CD4-positive, alpha-beta T cell treated with Interleukin-17A for 4 hours (primary cell): ENCODE measurements at regions not wholly inside any gene's neighbourhood (a gene's known extent, or its start where the extent isn't known, plus 50 kb on each side); places are given as distances from the start of the nearest gene placed in this dataset.

Experiments
- DNase-seq: peaks from one replicate; pipeline ENCODE4 v3.0.0-alpha.2; 2020; ENCODE audit warnings: mixed read lengths

- no peak for DNase-seq
Measured at GRCh38 chrX:109934935-109935334, 68.0 kb upstream of the TMEM164 start.

- no peak for DNase-seq
Measured at GRCh38 chrX:109936114-109936513, 66.8 kb upstream of the TMEM164 start.

GRCh38 chrX:109936598-109936997 is 66.3 kb upstream of the TMEM164 start:
- DNase-seq, result no peak

DNA sequence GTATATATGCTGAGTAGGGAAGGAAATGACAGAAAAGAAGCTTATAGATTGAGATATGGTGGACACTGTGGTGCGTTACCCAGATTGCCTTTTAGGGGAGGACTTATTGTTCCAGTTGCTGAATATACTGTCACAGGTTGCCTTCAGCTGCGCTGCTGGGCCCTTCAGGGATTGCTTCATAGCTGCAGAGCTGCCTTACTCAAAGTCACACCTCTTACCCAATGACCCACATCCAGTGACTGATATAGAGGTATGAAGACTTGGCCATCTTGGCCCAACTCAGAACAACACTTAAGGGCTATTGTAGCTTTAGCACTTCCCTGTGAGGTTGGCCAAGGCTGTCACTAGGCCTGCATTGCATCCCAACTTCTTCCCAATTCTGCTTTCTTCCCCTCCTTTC is 63.4 kb upstream of the TMEM164 start:
- DNase-seq, result no peak

GRCh38 chrX:109940411-109940810 is 62.5 kb upstream of the TMEM164 start:
- no peak for DNase-seq

- no peak for DNase-seq
Measured at GRCh38 chrX:109943092-109943739, 59.7 kb upstream of the TMEM164 start.

GRCh38 chrX:109943740-109944092 is 59.2 kb upstream of the TMEM164 start:
- no peak for DNase-seq

- no peak for DNase-seq
Measured at GRCh38 chrX:109952050-109952449, 50.9 kb upstream of the TMEM164 start.

DNA sequence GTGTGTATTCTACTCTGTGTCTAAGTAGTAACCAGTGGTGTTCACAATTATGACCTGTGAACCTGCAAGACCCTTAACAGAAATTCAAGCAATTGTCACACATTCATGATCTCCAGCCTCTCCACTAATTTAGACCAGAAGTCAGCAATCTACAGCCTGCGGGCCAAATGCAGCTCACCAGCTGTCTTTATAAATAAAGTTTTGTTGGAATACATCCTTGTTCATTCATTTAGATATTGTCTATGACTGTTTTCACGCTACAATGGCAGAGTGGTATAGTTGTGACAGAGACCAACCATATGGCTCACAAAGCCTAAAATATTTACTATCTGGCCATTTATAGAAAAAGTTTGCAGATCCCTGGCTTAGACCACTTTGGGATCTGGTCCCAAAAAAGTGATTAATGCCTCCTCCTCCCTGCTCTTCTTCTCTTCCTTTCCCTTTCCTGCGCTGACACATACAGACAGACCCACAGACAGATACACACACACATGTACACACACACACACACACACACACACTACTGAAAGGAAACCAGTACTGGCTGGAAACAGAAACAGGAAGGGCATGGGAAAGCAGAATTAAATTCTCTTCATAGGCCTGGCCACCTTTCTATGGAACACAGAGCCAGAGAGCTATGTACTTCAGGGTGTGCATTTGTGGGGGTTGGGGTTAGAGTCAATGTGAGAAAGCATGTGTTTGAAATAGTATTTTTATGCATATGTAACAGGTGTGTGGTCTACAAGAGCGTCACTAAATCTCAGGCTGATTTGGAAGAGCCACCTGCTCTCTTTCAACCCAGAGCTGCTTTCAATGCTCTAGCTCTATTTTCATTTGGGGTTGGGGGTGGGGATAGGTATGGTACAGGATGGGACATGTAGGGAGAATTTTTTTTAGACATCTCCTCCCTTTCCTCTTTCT is 49.7 kb upstream of the TMEM164 start:
- no peak for DNase-seq
